ENCODE measurements at regions not wholly inside any gene's neighbourhood (a gene's known extent, or its start where the extent isn't known, plus 50 kb on each side); places are given as distances from the start of the nearest gene placed in this dataset.

- WGBS, result 88% methylated on average over 3 of the region's 3 CpGs
- Histone ChIP-seq H3K9me3 (no peaks in the 10 kb centered on the region), H3K27me3 (no peaks in the 10 kb centered on the region), H3K27ac (replicated peaks in 1 of 4) (no peak overlapping the region), H3K36me3 (no peaks in the 10 kb centered on the region), H3K4me1 (peaks cover 0 to 14% (median 4%) of the 10 kb centered on the region in 4 donors), H3K4me3 (no peak overlapping the region)
- DNase-seq (ENCODE audit: extremely low spot score), result no peak
- intact Hi-C loops (cut with DNase I), result no loop called here
- no peak for TF ChIP-seq POLR2A (IDR thresholded peaks at IDR 0.05; ENCODE audit: low read depth)
- no peak for TF ChIP-seq POLR2AphosphoS5 (IDR thresholded peaks at IDR 0.05)
- no peak for TF ChIP-seq EP300 (IDR thresholded peaks at IDR 0.05)
- TF ChIP-seq, protein P1, sequence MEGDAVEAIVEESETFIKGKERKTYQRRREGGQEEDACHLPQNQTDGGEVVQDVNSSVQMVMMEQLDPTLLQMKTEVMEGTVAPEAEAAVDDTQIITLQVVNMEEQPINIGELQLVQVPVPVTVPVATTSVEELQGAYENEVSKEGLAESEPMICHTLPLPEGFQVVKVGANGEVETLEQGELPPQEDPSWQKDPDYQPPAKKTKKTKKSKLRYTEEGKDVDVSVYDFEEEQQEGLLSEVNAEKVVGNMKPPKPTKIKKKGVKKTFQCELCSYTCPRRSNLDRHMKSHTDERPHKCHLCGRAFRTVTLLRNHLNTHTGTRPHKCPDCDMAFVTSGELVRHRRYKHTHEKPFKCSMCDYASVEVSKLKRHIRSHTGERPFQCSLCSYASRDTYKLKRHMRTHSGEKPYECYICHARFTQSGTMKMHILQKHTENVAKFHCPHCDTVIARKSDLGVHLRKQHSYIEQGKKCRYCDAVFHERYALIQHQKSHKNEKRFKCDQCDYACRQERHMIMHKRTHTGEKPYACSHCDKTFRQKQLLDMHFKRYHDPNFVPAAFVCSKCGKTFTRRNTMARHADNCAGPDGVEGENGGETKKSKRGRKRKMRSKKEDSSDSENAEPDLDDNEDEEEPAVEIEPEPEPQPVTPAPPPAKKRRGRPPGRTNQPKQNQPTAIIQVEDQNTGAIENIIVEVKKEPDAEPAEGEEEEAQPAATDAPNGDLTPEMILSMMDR (IDR thresholded peaks at IDR 0.05), result no peak
These were observed 140.3 kb downstream of the CEP57L1 start for GRCh38 chr6:109235481-109236038.

- DNase-seq (ENCODE audit: extremely low spot score), result no peak
- TF ChIP-seq POLR2A (IDR thresholded peaks at IDR 0.05; ENCODE audit: low read depth), result no peak
- no peak for TF ChIP-seq POLR2AphosphoS5 (IDR thresholded peaks at IDR 0.05)
- TF ChIP-seq EP300 (IDR thresholded peaks at IDR 0.05), result no peak
- TF ChIP-seq, protein P1 (IDR thresholded peaks at IDR 0.05), result no peak
- no peaks in the 10 kb centered on the region for H3K27me3 ChIP-seq
These were observed 135.1 kb downstream of the CEP57L1 start for GRCh38 chr6:109230453-109230852.

DNA sequence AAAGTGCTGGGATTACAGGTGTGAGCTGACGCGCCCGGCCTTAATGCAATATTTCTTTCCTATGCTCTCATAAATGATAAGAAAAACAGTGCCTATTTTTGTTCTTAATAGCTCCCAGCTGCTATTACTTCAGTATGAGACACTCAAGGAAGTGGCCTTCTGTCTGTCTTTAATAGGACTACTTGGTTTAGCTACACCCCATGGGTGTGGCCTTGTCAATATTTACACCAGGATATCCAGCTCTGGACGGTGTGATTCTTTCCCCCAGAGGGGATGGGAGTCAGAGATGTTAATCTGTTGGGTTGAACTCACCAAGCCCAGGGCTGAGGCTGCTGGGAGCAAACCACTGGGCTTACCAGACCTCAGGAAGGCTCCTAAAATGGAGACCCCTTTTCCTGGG, 134.2 kb downstream of the CEP57L1 start:
- WGBS, result 73% methylated on average over 4 of the region's 4 CpGs
- H3K9me3 ChIP-seq, result peaks cover 0 to 3% (median 0%) of the 10 kb centered on the region in 4 donors
- no peaks in the 10 kb centered on the region for H3K4me1 ChIP-seq
- no peak overlapping the region for H3K4me3 ChIP-seq
- no peak overlapping the region for H3K27ac ChIP-seq (replicated peaks in 1 of 4)
- H3K27me3 ChIP-seq, result no peaks in the 10 kb centered on the region
- TF ChIP-seq POLR2AphosphoS5 (IDR thresholded peaks at IDR 0.05) (no peak), POLR2A (IDR thresholded peaks at IDR 0.05; ENCODE audit: low read depth) (no peak), EP300 (IDR thresholded peaks at IDR 0.05) (no peak)
- TF ChIP-seq, protein P1 (IDR thresholded peaks at IDR 0.05), result no peak
- intact Hi-C loops (cut with DNase I), result no loop called here
- no peaks in the 10 kb centered on the region for H3K36me3 ChIP-seq
- no peak for DNase-seq (ENCODE audit: extremely low spot score)

More at GRCh38 chr6:109230453-109230852, 135.1 kb downstream of the CEP57L1 start:
- no peaks in the 10 kb centered on the region for H3K4me1 ChIP-seq
- H3K27ac ChIP-seq (replicated peaks in 1 of 4), result no peak overlapping the region
- no peaks in the 10 kb centered on the region for H3K36me3 ChIP-seq
- H3K4me3 ChIP-seq, result no peak overlapping the region
- WGBS, result 95% methylated on average over 7 of the region's 7 CpGs
- H3K9me3 ChIP-seq, result peaks cover 0 to 1% (median 0%) of the 10 kb centered on the region in 4 donors
- intact Hi-C loops (cut with DNase I), result no loop called here

- Histone ChIP-seq H3K9me3 (peaks cover 0 to 3% (median 0%) of the 10 kb centered on the region in 4 donors), H3K36me3 (no peaks in the 10 kb centered on the region), H3K27me3 (no peaks in the 10 kb centered on the region), H3K4me3 (no peak overlapping the region), H3K4me1 (no peaks in the 10 kb centered on the region), H3K27ac (replicated peaks in 1 of 4) (no peak overlapping the region)
- TF ChIP-seq EP300 (IDR thresholded peaks at IDR 0.05) (no peak), POLR2AphosphoS5 (IDR thresholded peaks at IDR 0.05) (no peak), POLR2A (IDR thresholded peaks at IDR 0.05; ENCODE audit: low read depth) (no peak)
- TF ChIP-seq, protein P1 (IDR thresholded peaks at IDR 0.05), result no peak
- intact Hi-C loops (cut with DNase I), result no loop called here
- DNase-seq (ENCODE audit: extremely low spot score), result no peak
These were observed 132.3 kb downstream of the CEP57L1 start for GRCh38 chr6:109227646-109228045.

- Histone ChIP-seq H3K4me3 (no peak overlapping the region), H3K9me3 (peaks cover 0 to 3% (median 0%) of the 10 kb centered on the region in 4 donors), H3K27ac (replicated peaks in 1 of 4) (no peak overlapping the region), H3K36me3 (no peaks in the 10 kb centered on the region), H3K4me1 (no peaks in the 10 kb centered on the region), H3K27me3 (no peaks in the 10 kb centered on the region)
- intact Hi-C loops (cut with DNase I), result no loop called here
- no peak for TF ChIP-seq POLR2A (IDR thresholded peaks at IDR 0.05; ENCODE audit: low read depth)
- TF ChIP-seq, protein P1 (IDR thresholded peaks at IDR 0.05), result no peak
- no peak for DNase-seq (ENCODE audit: extremely low spot score)
These were observed 131.0 kb downstream of the CEP57L1 start for GRCh38 chr6:109226353-109226752.
